NCI-H2196 treated with DMSO at 0.1 percent for 48 hours (cell line): ENCODE measurements at regions not wholly inside any gene's neighbourhood (a gene's known extent, or its start where the extent isn't known, plus 50 kb on each side); places are given as distances from the start of the nearest gene placed in this dataset.

Source experiments
- DNase-seq: peaks from one replicate; lab custom pipeline; 2025; ENCODE audit not compliant: unreplicated experiment; lab: John Stamatoyannopoulos, UW

DNA sequence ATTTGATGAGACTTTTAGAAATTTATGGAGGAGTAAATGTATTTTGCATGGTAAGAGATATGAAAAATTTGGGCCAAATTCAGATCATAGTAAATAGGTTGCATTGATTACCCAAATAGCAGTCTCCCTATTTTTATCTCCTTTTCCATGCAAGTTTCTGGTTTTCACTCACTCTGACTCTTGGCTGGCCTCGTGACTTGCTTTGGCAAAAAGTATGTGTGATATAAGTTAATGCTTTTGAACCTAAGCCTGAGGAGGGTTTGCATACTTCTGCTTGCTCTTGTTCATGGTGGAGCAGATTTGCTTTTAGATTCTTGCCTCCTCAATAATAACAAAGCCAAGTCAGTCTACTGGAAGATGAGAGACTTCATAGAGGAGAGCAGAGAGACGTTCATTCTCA is 1045.9 kb upstream of the CDH8 start:
- DNase-seq = no peak

DNA sequence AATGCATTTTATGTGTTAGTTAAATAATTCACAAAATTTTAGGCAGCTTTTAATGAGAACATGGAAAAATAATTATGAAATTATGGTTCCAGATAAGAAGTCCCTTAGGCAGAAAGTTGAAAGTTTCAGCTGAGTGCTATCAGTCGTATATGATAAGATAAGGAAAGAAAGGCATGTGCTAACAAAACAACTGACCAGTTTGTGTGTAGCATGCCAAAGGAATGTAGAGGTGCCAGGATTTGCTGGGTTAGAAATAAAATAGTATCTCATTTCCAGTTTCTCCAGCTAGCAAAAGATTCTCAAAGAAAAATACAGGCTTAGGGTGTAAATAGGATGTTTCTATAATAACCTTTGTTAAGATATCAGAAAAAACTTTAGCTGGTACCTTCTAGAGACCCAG is 1044.5 kb upstream of the CDH8 start:
- no peak for DNase-seq

DNA sequence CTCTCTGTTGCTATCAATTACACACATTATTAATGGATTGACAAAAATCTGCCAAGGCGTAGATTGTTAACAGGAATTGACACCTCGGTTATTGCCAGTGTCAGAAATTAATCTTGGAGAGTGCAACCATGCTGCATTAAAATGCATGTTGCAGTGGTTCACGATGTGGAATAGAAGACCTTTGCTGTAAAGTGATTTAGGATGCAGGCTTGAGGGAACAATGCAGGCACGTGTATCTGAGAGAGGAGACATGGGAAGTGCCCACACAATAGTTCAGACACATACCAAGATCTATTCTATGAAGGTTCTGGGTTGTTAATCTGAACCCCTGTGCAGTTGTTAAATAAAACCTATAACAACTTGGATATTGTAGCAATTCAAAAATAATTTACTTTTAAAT is 1032.8 kb upstream of the CDH8 start:
- DNase-seq = no peak

DNA sequence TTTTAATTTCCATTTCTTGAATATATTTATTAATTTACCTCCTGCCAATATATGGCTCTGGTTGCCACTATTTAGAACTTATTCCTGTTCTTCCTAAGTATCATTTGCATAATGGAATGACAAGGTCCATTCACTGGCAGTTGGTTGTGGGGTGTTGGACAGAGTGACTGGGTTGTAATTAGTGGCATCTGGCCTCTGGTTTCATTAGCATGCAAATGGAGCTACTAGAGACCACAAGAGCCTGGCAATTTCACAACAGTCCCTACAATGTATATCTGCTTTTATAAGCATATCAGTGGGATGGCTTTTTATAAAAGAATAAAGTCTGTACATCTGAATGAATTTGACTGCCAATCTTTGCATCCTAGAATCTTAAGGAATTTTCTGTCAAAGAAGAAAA is 1030.9 kb upstream of the CDH8 start:
- no peak for DNase-seq

DNA sequence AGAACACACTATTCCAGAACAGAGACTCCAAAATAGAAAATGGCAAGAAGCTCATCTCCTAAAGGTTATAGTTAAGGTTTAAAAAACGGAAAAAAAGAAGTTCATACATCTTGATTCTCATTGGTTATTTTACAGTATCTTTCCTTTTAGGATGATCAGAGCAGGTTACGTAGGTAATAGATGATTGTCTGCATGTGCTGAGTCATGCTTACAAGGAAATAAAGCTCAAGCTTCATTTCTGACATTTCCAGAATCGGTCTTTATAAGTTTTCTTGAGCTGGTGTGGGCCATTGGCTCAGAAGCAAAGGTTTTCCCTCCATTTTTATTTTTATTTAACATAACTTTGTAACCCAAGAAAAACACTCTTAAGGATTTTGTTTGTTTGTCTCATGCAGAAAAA is 1030.3 kb upstream of the CDH8 start:
- DNase-seq = no peak

DNA sequence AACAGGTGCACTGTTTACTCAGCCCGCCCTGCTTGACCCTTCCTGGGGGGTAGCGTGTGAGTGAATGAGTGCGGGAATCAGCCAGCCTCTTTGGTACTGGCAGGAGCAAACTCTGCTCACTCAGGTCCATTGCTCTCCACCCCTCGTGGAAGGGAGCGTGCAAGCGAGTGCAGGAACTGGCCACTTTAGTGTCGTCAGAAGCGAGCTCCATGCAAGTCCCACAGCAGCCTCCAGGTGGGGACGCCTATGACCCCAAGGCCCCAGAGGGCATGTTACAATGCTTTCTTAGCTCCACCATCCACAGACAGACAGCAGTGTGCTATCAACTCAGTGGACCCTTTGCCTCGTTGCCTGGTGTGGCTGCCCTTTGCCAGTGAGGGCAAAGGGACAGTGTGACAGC is 1025.1 kb upstream of the CDH8 start:
- no peak for DNase-seq

DNA sequence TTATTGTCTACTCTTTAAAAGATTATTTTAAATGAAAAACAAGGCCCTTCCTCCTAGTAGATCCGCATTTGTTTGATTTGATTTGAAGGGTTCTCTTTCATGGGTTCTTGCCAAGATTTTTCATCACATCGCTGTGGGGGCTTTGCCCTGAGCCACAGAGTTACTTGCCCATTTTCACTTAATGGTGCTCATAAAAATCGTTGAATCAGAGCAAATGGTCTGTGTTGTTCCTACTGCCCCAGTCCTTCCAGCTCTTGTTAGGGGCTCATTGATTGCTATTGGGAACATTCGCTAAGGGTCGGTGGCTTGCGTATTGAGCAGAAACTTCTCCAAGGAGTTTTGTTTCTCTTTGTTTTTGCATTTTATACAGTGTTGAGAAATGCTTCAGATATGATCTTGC is 1023.4 kb upstream of the CDH8 start:
- no peak for DNase-seq

DNA sequence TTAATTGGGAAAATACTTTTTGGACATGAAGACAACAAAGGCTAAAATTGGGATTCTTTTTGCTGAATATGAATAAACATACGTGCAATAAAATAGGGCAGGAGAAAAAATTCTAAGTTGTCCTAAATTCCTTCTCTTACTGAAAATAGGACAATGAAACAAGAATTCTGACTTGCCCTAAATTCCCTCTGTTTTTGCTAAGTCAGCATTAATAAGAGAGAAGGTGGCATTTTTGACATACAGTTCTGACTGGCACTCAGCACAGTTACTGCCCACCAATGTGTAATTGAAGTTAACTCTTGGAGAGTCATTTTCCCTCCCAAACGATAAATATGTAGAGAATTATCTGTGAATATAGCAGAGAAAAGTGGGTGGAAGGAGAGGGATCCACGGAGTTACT is 1021.1 kb upstream of the CDH8 start:
- no peak for DNase-seq

DNA sequence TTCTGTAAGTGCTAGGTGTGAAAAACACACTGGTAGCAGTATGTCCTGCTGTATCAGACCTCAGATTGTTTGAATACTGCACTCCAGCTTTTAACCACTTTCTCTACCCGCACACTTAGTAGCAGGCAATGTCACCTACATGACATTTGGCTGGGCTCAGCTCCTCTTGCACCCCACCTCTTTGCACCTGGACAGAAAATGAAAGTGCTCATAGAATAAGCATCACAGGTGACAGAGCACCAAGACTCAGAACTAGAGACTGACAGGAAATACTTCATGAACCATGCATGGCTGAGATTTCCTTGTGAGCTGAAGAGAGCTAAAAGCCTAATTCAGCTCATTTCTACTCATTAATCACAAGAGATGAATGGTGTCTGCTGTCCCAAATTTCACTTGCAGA is 1014.2 kb upstream of the CDH8 start:
- DNase-seq = no peak

DNA sequence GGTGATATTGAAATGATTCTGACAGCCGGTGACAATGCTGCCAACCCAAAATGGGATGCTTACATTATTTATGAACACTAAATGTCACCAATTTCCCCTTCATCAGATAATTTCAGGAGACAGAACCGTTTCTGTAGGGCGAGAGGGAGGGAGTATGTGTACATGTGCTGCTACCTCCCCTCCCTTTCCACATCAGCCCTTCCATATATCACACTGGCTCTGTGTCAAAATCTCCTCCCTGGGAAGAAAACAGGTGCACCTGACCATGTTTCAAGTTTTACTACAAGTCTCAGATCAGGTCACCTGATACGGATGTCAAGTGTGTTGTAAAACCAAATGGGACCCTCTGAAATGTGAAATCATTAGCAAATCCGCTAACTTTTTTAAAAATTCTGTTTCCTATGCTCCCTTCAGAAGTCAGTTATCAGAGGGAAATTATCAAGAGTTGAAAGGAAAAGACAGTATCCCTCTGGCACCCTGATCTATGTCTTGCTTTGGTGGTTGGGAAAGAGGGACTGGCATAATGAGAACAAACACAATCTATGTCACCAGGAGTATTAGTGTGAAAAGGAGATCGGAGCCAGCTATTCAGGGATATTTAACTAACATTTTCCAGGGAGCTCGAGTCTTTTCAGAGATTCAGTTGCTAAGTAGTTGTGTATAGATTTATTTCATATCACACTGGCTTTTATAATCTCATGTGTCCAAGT is 1002.3 kb upstream of the CDH8 start:
- no peak for DNase-seq

DNA sequence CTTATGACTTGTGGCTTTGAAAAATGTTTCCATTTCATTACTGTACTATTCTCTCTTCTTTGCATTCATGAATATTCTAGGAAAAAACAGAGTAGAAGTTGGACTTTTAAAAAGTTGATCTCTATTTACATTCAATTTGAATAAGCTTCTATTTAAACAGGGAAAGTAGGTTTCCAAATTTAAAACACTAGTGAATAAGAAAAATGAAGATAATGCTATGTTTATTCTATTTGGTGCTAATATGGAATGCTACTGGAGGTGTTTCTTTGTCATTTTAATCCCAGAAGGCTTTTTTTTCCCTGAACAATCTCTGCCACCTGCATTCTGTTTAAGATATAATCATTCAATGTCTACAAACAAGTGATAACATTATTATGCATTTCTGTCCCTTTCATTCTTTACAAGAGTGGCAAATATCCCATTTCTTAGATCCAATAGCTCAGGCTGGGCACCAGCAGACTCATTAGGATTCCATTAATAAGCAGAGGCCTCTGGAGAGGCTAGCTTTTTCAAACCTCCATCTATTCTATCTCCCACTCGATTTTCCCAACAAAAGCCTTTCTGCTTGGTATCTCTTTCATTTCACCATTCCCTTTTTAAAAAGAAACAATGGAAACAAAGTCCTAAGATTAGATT is 1001.6 kb upstream of the CDH8 start:
- DNase-seq = no peak

DNA sequence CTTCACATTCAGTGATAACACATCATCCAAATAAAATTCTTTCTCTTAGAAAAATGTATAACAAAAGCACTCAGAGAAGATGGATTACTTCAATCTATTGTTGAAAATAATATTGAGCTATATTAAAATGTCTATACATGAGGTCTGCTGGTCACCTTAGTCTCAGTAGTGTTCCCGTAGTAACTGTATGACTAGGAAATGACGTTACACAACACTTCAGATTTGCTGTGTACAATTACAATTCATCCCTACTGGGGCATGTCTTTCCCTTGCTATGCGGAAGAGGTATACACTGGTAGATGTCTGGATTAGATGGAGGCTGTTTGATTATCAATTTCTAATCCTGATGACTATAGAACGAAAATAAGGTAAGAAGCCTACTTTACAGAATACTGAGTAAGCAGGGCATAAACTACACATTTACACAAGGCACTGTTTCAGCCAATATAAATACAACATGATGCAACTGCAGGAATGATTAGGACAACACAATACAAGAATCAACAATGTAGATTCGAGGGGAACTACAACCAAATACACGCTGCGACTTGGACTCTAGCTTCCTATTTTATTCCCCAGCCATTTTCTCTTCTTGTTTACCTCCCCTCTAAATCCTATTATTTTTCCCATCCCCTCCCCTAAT is 982.5 kb upstream of the CDH8 start:
- DNase-seq = no peak

DNA sequence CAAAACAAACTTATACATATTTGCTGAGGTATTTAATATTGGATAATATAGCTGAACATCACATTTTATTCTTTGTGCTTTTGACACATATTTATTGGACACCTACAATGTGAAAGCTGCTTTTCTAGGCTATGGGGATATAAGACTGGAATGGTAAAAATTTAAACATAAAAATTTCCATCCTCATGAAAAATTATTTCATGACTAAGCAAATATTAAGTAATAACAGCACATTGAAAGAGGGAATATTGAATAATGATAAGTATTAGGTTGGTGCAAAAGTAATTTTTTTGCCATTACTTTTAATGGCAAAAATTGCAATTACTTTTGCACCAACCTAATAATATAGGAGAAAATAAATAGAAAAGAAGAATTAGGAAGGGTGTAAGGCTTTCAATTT is 972.5 kb upstream of the CDH8 start:
- DNase-seq = no peak

DNA sequence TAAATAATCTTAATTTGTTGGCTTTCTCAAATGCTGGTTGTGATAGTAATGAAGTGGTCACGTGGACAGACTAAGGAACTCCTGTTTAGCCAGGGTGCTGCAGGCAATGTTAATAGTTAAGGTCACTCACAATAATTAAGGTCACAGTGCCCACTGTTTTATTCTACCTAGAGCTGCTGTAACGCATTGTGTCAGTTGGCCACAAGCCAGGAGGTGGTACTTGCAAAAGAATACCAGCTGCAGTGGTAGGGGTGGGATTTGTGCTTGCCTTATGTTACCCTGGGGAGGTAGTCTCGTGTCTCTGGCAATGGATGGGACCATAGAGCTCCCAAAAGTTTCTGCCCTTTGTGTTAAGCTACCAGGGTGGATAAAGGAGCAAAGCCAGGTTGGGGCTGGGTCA is 969.1 kb upstream of the CDH8 start:
- no peak for DNase-seq

DNA sequence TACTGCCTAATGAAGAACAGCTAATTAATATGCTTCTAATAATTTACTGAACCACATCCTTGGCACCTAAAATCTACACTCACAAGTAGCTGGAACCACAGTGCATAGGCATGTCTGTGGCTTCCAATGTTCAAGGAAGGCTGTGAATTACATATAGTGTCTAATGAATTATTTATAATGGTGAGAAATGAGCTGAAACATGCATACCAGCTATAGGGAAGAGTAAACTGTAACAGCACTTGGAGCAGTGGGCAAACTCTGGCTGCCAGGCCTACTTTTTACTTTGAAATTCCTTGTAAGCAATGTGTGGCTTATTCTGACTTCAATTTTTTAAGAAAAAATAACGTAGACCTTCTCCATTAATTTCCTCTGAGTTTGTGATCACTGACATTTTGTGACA is 953.2 kb upstream of the CDH8 start:
- DNase-seq = no peak

DNA sequence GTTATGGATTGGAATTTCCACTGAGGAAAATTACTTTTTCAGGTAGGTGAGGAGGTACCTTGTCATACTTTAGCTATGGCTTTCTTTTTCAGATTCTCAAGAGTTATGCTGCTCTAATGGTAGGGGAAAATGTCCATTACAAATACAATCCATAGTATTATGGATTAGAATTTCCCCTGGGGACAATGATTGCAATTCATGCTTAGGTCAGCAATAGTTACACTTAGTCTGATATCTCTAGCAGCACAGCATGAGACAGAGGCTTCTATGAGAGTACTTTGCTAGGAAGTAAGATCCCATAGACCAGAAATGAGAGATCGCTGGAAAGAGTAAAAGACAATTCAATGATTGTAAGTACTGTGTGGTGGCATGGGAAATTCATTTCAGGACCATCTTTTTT is 949.5 kb upstream of the CDH8 start:
- no peak for DNase-seq

DNA sequence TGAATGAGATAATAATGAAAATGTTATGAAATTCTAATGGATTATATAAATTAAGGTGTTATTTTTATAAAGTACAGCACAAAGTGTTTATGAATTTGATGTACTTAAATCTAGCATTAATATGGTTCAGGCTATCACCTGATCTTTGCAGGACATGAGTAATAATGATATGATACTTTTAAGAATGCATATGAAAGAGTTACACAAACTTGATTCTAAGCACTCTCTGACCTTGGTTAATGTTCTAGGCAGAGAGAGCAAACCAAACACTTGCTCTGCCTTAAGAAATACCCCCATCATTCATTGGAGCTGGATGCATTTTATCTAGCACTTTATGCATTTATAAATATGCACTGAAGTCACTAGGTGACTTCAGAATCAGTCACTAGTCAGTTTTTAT is 942.2 kb upstream of the CDH8 start:
- no peak for DNase-seq

DNA sequence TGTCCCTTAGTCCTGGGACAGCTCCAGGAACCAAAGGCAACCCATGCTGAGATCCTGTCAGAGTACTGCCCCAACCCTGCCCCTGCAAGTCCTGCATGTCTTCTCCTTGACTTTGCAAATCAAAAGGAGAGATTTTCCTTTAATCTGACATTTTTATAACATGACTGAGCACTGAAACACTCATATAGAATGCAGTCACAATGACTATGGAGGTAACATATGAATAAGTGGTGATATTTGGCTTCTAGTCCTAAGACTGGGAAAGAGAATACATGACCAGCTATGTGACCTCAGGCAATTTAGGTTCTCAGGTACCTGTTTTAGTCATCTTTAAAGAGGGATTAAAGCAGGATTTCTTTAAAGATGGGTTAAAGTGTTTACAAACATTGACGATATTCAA is 941.6 kb upstream of the CDH8 start:
- DNase-seq = no peak

DNA sequence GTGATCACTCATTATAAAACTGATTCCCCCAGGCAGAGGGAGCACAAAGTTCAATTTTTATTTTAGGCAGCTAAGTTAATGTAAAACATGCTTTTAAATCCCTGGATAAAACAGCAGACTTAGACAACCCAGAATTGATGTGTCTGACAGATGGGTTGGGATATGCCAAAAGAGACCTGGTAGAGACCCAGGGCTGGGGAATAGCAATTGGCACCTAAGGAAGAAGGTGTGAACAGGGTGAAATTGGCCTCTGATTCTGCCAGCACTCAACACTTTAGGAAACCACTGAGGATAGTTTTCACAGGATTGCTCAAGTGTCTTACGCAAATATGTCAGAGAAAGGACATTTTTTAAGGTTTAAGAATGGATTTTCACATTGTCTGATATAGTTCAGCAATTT is 938.2 kb upstream of the CDH8 start:
- DNase-seq = no peak

DNA sequence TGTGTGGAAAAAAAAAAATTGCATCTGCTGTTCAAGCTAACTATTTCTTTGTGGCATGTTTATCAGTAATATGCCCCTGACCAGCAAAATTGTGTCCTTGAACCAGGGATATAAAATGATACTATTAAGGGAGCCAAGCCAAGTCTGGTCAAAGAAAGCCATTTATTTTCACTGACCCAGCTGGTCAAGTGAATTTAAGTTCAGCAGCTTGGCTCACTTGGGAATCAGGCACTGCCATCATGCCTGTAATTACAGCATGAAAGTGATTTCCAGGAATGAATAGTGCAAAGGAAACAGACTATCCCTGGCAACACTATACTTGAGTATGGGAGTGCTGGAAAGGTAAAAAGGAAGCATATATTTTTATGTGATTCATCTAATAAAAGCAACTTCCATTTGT is 934.6 kb upstream of the CDH8 start:
- DNase-seq = peak; percentile 2

DNA sequence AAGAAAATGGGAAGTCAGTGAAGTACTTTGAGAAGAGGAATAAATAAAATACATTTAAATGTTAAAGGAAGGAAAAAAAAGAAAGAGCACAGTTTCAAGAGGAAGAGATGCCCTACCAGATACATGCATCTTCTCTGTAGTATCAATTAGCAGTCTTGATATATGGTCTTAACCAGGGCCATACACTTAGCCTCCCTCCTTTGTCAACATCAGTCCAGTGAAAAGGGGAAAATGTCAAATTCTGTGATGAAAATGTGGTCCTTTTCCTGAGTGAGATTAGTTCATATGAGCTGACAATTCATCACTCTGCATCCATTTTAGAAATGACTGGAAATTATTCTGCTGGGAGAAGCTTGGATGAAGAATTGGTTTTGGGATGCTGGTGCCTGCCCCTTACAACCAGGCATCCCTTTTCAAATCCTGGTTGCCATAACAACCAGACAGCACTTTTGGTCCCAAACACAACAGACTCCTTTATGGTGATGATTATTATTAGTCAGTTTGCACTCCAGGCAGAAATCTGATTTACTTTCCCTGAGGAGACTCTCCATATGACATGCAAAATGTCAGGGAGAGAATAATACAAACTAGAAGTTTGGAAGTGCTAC is 933.6 kb upstream of the CDH8 start:
- no peak for DNase-seq

DNA sequence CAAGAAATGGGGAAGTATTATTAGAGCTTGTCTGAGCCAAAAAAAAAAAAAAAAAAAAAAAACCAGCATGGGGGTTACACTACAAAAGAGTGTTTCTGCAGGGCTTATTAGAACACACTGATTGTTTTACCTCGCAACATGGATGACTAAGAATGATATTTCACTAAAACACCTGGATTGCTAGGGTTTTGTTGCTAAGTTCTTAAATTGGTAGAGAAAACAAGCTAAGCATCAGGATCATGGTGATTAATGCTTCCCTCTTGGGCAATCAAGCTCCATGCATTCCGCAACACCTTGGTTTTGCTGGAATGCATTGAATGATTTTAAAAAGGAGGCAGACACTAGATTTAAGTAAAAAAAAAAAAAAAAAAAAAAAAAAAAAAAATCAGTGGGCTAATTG is 931.4 kb upstream of the CDH8 start:
- DNase-seq = no peak
